ENCODE measurements at regions not wholly inside any gene's neighbourhood (a gene's known extent, or its start where the extent isn't known, plus 50 kb on each side); places are given as distances from the start of the nearest gene placed in this dataset.

- H3K79me2 ChIP-seq (replicated peaks; ENCODE audit: insufficient read depth), result no peaks in the 10 kb centered on the region
- H3K27ac ChIP-seq (ENCODE audit: low read depth), result no peak overlapping the region
- H3F3A ChIP-seq (replicated peaks; ENCODE audit: low read depth), result no peaks in the 10 kb centered on the region
- no peak overlapping the region for H3K4me3 ChIP-seq
- ATAC-seq, result no peak
- H3K36me3 Mint-ChIP-seq (ENCODE audit: low read depth), result no peaks in the 10 kb centered on the region
- H3K27me3 ChIP-seq (ENCODE audit: insufficient read depth), result no peaks in the 10 kb centered on the region
- H3K9me3 Mint-ChIP-seq, result no peaks in the 10 kb centered on the region
- H3K4me1 Mint-ChIP-seq, result peaks cover 14% of the 10 kb centered on the region
- H3K4me2 ChIP-seq, result no peak overlapping the region
- no peaks in the 10 kb centered on the region for H4K20me1 ChIP-seq (replicated peaks; ENCODE audit: insufficient read depth)
- TF ChIP-seq ZNF114 (CRISPR knock-in tag; IDR thresholded peaks at IDR 0.05) (no peak), EZH2 (IDR thresholded peaks at IDR 0.05; ENCODE audit: low read depth, unreplicated experiment) (no peak), NANOG (IDR thresholded peaks at IDR 0.05; ENCODE audit: borderline replicate concordance) (no peak), ZNF331 (CRISPR knock-in tag; IDR thresholded peaks at IDR 0.05; ENCODE audit: low read depth) (no peak), ETS1 (IDR thresholded peaks at IDR 0.05) (no peak), POLR2AphosphoS5 (IDR thresholded peaks at IDR 0.05; ENCODE audit: low read depth) (no peak), CREB1 (CRISPR knock-in tag; IDR thresholded peaks at IDR 0.05; ENCODE audit: low read depth) (no peak), JUNB (IDR thresholded peaks at IDR 0.05; ENCODE audit: unreplicated experiment) (no peak), ZNF462 (CRISPR knock-in tag; IDR thresholded peaks at IDR 0.05) (no peak), CTCF (conservative IDR thresholded peaks at IDR 0.05; ENCODE audit: low read depth in 2 of 2) (no peak), EZH2phosphoT487 (IDR thresholded peaks at IDR 0.05; ENCODE audit: unreplicated experiment) (no peak), STAT1 (IDR thresholded peaks at IDR 0.05; ENCODE audit: unreplicated experiment) (no peak), REST (IDR thresholded peaks at IDR 0.05; ENCODE audit: unreplicated experiment) (no peak)
- H3K36me3 ChIP-seq (ENCODE audit: insufficient read depth), result no peaks in the 10 kb centered on the region
- H2AFZ ChIP-seq, result no peak overlapping the region
- peaks cover 6% of the 10 kb centered on the region; the same call in 1 of the 2 replicates for H3K4me1 ChIP-seq (ENCODE audit: insufficient read depth)
- H3K27ac Mint-ChIP-seq, result no peak overlapping the region
- no peaks in the 10 kb centered on the region for H3K9me2 ChIP-seq (ENCODE audit: insufficient read depth)
- no peak overlapping the region for H3K4me3 Mint-ChIP-seq
- H3K27me3 Mint-ChIP-seq (ENCODE audit: insufficient read depth, low read depth, poor library complexity), result no peaks in the 10 kb centered on the region
- DNase-seq (ENCODE audit: low spot score), result no peak
These were observed 69.7 kb upstream of the PPP3CA start for GRCh38 chr4:101417046-101417445.

Measured in GM23338 (cell line).